ENCODE measurements at regions not wholly inside any gene's neighbourhood (a gene's known extent, or its start where the extent isn't known, plus 50 kb on each side); places are given as distances from the start of the nearest gene placed in this dataset.
A peak's percentile ranks its signal among the peaks of the same experiment; 100 is the strongest.

DNA sequence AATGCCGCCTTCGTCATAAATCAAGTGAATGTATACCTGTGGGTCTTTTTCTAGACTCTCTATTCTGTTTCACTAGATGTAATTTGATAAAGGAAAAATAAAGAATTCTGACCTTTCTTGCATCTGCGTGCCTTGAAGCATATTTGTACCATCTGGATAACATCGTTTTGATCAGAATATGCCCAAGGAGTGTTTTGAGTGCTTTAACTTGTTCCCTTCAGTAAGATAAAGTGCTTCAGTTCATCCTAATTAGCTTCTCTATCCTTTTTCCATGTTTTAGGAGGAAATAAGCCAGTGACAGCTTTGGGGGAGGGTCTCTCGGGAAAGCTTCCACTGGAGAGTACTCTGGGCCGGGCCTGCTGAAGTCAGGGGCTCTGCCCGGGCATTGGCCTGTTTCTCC lies 113.5 kb upstream of the DAP start:
- Histone ChIP-seq H3K56ac (ENCODE audit: low read length) (peak overlapping the region; percentile 17), H3K36me3 (ENCODE audit: control insufficient read depth, insufficient read depth, low read length) (no peaks in the 10 kb centered on the region), H3K4me2 (ENCODE audit: low read length) (no peak overlapping the region), H3K4me1 (ENCODE audit: control insufficient read depth, low read depth, low read length) (peaks cover 11% of the 10 kb centered on the region), H3K9ac (ENCODE audit: low read length) (no peak overlapping the region), H3K4ac (ENCODE audit: low read depth, low read length) (no peak overlapping the region), H4K5ac (ENCODE audit: low read length) (no peak overlapping the region), H3K18ac (ENCODE audit: low read length) (peak overlapping the region; percentile 54), H3K23ac (ENCODE audit: low read length) (no peak overlapping the region), H2BK120ac (ENCODE audit: low read depth, low read length) (no peak overlapping the region), H4K8ac (ENCODE audit: low read depth, low read length) (no peak overlapping the region), H3K4me3 (ENCODE audit: low read length) (no peak overlapping the region), H3K27ac (ENCODE audit: low read depth, low read length) (peak overlapping the region; percentile 5), H3K79me1 (ENCODE audit: low read length) (no peaks in the 10 kb centered on the region), H3K79me2 (ENCODE audit: control insufficient read depth, insufficient read depth, low read length) (no peaks in the 10 kb centered on the region), H2AK5ac (ENCODE audit: low read length) (no peak overlapping the region), H2BK5ac (ENCODE audit: low read length) (no peak overlapping the region), H3K27me3 (ENCODE audit: insufficient read depth, low read length, poor library complexity) (no peaks in the 10 kb centered on the region), H2BK15ac (replicated peaks; ENCODE audit: low read depth) (no peak overlapping the region)
- no peak for DNase-seq
- WGBS (ENCODE audit: extremely low coverage, insufficient coverage, low lambda C conversion rate): no CpG with 5 or more reads among the region's 7 CpGs

DNA sequence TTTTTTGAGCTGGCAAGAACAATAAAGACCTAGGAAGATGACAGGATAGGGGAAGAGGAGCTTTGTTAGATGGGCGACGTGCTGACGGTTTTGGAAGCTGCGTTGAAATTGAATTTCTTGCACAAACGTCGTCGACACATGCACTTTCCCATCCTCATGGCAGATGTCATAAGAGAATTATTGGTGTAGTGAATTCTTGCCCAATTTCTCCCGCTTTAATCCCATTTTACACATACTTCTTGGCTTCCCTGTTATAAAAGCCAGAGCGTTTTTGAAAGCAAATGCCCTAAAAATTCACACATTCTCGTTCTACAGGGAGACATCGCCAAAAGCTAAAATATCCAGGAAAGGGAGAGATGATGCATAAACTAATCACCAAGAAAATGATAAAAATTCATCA lies 109.8 kb upstream of the DAP start:
- H3K79me2 ChIP-seq (ENCODE audit: control insufficient read depth, insufficient read depth, low read length): no peaks in the 10 kb centered on the region
- no peak overlapping the region for H3K4me2 ChIP-seq (ENCODE audit: low read length)
- H2BK120ac ChIP-seq (ENCODE audit: low read depth, low read length): no peak overlapping the region
- no peak overlapping the region for H2AK5ac ChIP-seq (ENCODE audit: low read length)
- peaks cover 8% of the 10 kb centered on the region for H3K4me1 ChIP-seq (ENCODE audit: control insufficient read depth, low read depth, low read length)
- H3K4me3 ChIP-seq (ENCODE audit: low read length): no peak overlapping the region
- H3K23ac ChIP-seq (ENCODE audit: low read length): no peak overlapping the region
- no peak for DNase-seq
- WGBS (ENCODE audit: extremely low coverage, insufficient coverage, low lambda C conversion rate): no CpG with 5 or more reads among the region's 11 CpGs
- H3K27me3 ChIP-seq (ENCODE audit: insufficient read depth, low read length, poor library complexity): no peaks in the 10 kb centered on the region
- no peak overlapping the region for H3K9ac ChIP-seq (ENCODE audit: low read length)
- H3K18ac ChIP-seq (ENCODE audit: low read length): no peak overlapping the region
- no peak overlapping the region for H3K27ac ChIP-seq (ENCODE audit: low read depth, low read length)
- no peak overlapping the region for H3K56ac ChIP-seq (ENCODE audit: low read length)
- no peak overlapping the region for H3K4ac ChIP-seq (ENCODE audit: low read depth, low read length)
- no peaks in the 10 kb centered on the region for H3K36me3 ChIP-seq (ENCODE audit: control insufficient read depth, insufficient read depth, low read length)
- no peak overlapping the region for H4K5ac ChIP-seq (ENCODE audit: low read length)
- no peak overlapping the region for H2BK15ac ChIP-seq (replicated peaks; ENCODE audit: low read depth)
- H4K8ac ChIP-seq (ENCODE audit: low read depth, low read length): no peak overlapping the region
- no peaks in the 10 kb centered on the region for H3K79me1 ChIP-seq (ENCODE audit: low read length)
- no peak overlapping the region for H2BK5ac ChIP-seq (ENCODE audit: low read length)

DNA sequence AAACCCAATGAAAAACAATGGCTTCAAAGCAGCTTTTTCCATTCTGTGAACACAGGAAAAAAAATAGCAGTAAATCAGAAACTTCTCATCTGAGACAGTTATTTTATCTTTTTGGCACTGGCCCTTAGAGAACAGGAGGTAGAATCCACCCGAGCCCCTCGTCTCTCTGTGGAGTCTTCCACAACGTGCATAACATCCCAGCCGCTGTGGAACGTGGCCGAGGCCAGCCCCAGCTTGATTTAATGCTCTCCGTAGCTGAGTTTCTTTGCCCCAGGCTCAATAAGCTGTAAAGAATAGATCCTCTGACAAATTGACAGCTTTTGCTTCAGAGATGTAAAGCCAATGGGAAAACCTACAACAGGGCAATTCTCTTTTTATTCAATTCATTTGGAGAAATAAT lies 107.9 kb upstream of the DAP start:
- H3K18ac ChIP-seq (ENCODE audit: low read length): no peak overlapping the region
- no peak overlapping the region for H3K27ac ChIP-seq (ENCODE audit: low read depth, low read length)
- no peak overlapping the region for H3K9ac ChIP-seq (ENCODE audit: low read length)
- H3K23ac ChIP-seq (ENCODE audit: low read length): no peak overlapping the region
- no peaks in the 10 kb centered on the region for H3K27me3 ChIP-seq (ENCODE audit: insufficient read depth, low read length, poor library complexity)
- H3K4me3 ChIP-seq (ENCODE audit: low read length): no peak overlapping the region
- no peak overlapping the region for H3K4ac ChIP-seq (ENCODE audit: low read depth, low read length)
- no peaks in the 10 kb centered on the region for H3K36me3 ChIP-seq (ENCODE audit: control insufficient read depth, insufficient read depth, low read length)
- no peak overlapping the region for H3K4me2 ChIP-seq (ENCODE audit: low read length)
- DNase-seq: no peak
- no peak overlapping the region for H4K8ac ChIP-seq (ENCODE audit: low read depth, low read length)
- no peak overlapping the region for H2BK120ac ChIP-seq (ENCODE audit: low read depth, low read length)
- H2AK5ac ChIP-seq (ENCODE audit: low read length): no peak overlapping the region
- H3K79me2 ChIP-seq (ENCODE audit: control insufficient read depth, insufficient read depth, low read length): no peaks in the 10 kb centered on the region
- no CpG with 5 or more reads among the region's 7 CpGs for WGBS (ENCODE audit: extremely low coverage, insufficient coverage, low lambda C conversion rate)
- H2BK5ac ChIP-seq (ENCODE audit: low read length): no peak overlapping the region
- no peaks in the 10 kb centered on the region for H3K79me1 ChIP-seq (ENCODE audit: low read length)
- H3K4me1 ChIP-seq (ENCODE audit: control insufficient read depth, low read depth, low read length): no peaks in the 10 kb centered on the region
- no peak overlapping the region for H2BK15ac ChIP-seq (replicated peaks; ENCODE audit: low read depth)
- no peak overlapping the region for H3K56ac ChIP-seq (ENCODE audit: low read length)
- H4K5ac ChIP-seq (ENCODE audit: low read length): no peak overlapping the region

GRCh38 chr5:10867389-10868303 lies 106.6 kb upstream of the DAP start:
- Histone ChIP-seq H3K4me2 (ENCODE audit: low read length) (no peak overlapping the region), H3K56ac (ENCODE audit: low read length) (no peak overlapping the region), H2BK120ac (ENCODE audit: low read depth, low read length) (no peak overlapping the region), H3K79me1 (ENCODE audit: low read length) (no peaks in the 10 kb centered on the region), H3K4me3 (ENCODE audit: low read length) (no peak overlapping the region), H3K18ac (ENCODE audit: low read length) (no peak overlapping the region), H2BK5ac (ENCODE audit: low read length) (no peak overlapping the region), H2AK5ac (ENCODE audit: low read length) (no peak overlapping the region), H3K9ac (ENCODE audit: low read length) (no peak overlapping the region), H3K27me3 (ENCODE audit: insufficient read depth, low read length, poor library complexity) (no peaks in the 10 kb centered on the region), H2BK15ac (replicated peaks; ENCODE audit: low read depth) (no peak overlapping the region), H3K36me3 (ENCODE audit: control insufficient read depth, insufficient read depth, low read length) (no peaks in the 10 kb centered on the region), H3K4me1 (ENCODE audit: control insufficient read depth, low read depth, low read length) (no peaks in the 10 kb centered on the region), H3K23ac (ENCODE audit: low read length) (no peak overlapping the region), H3K79me2 (ENCODE audit: control insufficient read depth, insufficient read depth, low read length) (no peaks in the 10 kb centered on the region), H4K8ac (ENCODE audit: low read depth, low read length) (no peak overlapping the region), H3K4ac (ENCODE audit: low read depth, low read length) (no peak overlapping the region), H4K5ac (ENCODE audit: low read length) (no peak overlapping the region), H3K27ac (ENCODE audit: low read depth, low read length) (no peak overlapping the region)
- WGBS (ENCODE audit: extremely low coverage, insufficient coverage, low lambda C conversion rate): no CpG with 5 or more reads among the region's 13 CpGs
- DNase-seq: no peak

DNA sequence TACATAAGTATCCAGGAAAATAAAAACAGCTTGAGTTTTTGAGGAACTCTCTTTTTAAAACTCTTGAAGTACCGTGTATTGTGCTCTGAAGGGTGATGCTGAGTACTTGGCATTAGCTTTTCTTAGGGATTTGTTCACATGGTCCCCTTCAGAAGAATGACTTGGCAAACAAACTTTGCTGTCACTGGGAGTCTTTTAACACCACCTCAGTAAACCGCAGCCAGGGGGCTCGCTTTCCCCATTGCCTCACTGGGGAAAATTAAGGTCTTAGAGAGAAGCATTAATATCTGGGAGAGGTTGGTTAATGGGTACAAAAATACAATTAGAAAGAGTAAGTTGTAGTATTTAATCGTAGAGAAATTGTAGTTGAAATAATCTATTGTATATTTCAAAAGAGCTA lies 105.9 kb upstream of the DAP start:
- H2BK15ac ChIP-seq (replicated peaks; ENCODE audit: low read depth): no peak overlapping the region
- 100% methylated on average over 1 of the region's 4 CpGs for WGBS (ENCODE audit: extremely low coverage, insufficient coverage, low lambda C conversion rate)
- H2BK120ac ChIP-seq (ENCODE audit: low read depth, low read length): no peak overlapping the region
- H3K4me1 ChIP-seq (ENCODE audit: control insufficient read depth, low read depth, low read length): no peaks in the 10 kb centered on the region
- H3K4me3 ChIP-seq (ENCODE audit: low read length): no peak overlapping the region
- no peaks in the 10 kb centered on the region for H3K36me3 ChIP-seq (ENCODE audit: control insufficient read depth, insufficient read depth, low read length)
- H3K79me2 ChIP-seq (ENCODE audit: control insufficient read depth, insufficient read depth, low read length): no peaks in the 10 kb centered on the region
- H3K4me2 ChIP-seq (ENCODE audit: low read length): no peak overlapping the region
- no peak overlapping the region for H3K9ac ChIP-seq (ENCODE audit: low read length)
- H3K23ac ChIP-seq (ENCODE audit: low read length): no peak overlapping the region
- no peak overlapping the region for H4K5ac ChIP-seq (ENCODE audit: low read length)
- peak; percentile 63 for DNase-seq
- H3K79me1 ChIP-seq (ENCODE audit: low read length): no peaks in the 10 kb centered on the region
- H3K27me3 ChIP-seq (ENCODE audit: insufficient read depth, low read length, poor library complexity): no peaks in the 10 kb centered on the region
- no peak overlapping the region for H4K8ac ChIP-seq (ENCODE audit: low read depth, low read length)
- no peak overlapping the region for H2BK5ac ChIP-seq (ENCODE audit: low read length)
- no peak overlapping the region for H3K56ac ChIP-seq (ENCODE audit: low read length)
- no peak overlapping the region for H3K18ac ChIP-seq (ENCODE audit: low read length)
- H3K27ac ChIP-seq (ENCODE audit: low read depth, low read length): no peak overlapping the region
- H3K4ac ChIP-seq (ENCODE audit: low read depth, low read length): no peak overlapping the region
- H2AK5ac ChIP-seq (ENCODE audit: low read length): no peak overlapping the region
